Hematopoietic multipotent progenitor cell treated with erythropoietin and hydrocortisone succinate and interleukin-3 and kit ligand, for 4 days (in vitro differentiated cells): ENCODE measurements at regions not wholly inside any gene's neighbourhood (a gene's known extent, or its start where the extent isn't known, plus 50 kb on each side); places are given as distances from the start of the nearest gene placed in this dataset.

Source experiments
- DNase-seq: peaks from one replicate; pipeline ENCODE4 v3.0.0-alpha.2; 2015

- DNase-seq = peak; percentile 94
Measured at GRCh38 chr3:42012935-42013690, 51.2 kb upstream of the ULK4 start.

DNA sequence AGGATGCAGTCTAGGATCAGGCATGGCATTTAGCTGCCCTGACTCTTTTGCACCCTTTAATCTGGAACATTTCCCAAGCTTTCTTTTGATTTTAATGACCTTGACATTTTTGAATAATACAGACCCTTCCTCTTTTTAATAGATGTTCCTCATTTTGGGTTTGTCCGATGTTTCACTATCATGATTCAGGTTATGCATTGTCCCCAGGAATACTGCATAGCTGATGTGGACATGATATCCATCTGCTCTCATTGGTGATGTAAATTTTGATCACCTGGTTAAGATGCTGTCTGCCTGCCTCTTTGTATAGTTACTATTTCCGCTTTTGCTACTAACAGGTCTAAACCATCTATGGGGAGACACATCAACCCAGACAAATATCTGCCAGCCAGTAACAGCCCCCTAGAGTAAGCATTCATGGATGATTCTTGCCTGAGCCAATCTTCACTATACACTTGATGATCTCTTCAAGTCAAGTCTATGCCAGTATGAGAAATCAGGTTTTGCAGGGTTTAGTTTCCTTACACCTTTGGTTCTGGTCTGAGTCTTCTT lies 50.6 kb upstream of the ULK4 start:
- DNase-seq = no peak
